Inferior parietal cortex (tissue), 1 donor: ENCODE measurements at regions not wholly inside any gene's neighbourhood (a gene's known extent, or its start where the extent isn't known, plus 50 kb on each side); places are given as distances from the start of the nearest gene placed in this dataset.

Experiments used
- DNase-seq: peaks from one replicate; pipeline ENCODE4 v3.0.0-alpha.2; 2016; ENCODE audit errors: extremely low spot score

DNA sequence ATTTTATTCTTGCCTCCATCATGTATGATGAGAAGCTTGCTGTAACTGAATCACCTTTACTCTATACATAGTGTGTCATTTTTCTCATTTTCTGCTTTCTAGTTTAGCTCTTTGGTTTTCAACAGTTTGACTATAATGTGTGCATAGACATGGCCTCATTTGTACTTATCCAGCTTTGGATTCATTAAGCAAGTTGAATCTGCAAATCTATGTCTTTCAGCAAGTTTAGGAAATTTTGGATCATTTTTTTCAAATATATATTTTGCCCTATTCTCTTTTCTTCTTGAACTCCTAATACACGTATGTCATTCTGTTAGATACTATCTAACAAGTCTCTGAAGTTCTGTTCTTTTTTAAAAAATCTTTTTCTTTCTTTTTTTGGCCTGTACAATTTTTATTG is 57.8 kb downstream of the PRLHR start:
- DNase-seq = no peak

GRCh38 chr10:118534136-118534535 is 61.3 kb downstream of the PRLHR start:
- no peak for DNase-seq

DNA sequence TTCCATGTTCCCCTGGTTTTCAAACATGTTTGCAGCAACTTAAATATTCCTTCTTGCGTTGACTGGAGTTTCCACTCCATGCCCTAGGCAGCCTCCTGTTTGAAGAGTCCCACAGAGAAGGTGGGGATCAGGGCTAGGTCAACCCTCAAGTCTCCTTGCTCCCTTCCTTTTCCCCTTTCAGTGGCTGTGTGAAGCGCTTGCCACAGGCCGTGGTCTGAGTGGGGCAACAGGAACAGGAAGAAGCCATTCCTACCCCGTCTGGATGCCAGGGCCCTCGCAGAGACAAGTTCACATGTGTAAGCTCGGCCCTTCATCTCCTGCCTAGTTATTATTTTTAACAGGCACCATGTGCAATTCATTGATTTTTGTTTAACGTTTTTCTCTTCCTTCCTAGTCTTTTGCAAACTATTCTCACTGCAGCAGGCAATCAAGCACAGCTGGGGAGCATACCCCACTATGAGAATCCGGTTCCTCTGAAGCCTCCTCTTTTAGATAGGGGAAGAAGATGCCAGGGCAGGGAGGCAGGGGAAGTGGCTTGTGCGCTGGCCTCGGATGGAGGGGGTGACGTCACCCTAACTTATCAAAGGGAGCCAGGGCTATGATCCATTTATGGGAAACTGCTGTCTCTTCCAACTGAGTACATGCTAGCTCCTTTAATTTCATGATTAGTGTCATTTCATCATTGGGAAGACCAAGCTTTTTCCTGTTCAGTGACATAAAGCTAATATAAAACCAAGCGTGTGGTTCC is 64.2 kb downstream of the PRLHR start:
- no peak for DNase-seq

GRCh38 chr10:118528426-118528825 is 67.0 kb downstream of the PRLHR start:
- DNase-seq = no peak

GRCh38 chr10:118523775-118524174 is 71.7 kb downstream of the PRLHR start:
- no peak for DNase-seq

- no peak for DNase-seq
These were observed 72.5 kb downstream of the PRLHR start for GRCh38 chr10:118522791-118523498.

GRCh38 chr10:118521415-118522117 is 73.9 kb downstream of the PRLHR start:
- DNase-seq = no peak

GRCh38 chr10:118520116-118520742 is 75.2 kb downstream of the PRLHR start:
- no peak for DNase-seq

DNA sequence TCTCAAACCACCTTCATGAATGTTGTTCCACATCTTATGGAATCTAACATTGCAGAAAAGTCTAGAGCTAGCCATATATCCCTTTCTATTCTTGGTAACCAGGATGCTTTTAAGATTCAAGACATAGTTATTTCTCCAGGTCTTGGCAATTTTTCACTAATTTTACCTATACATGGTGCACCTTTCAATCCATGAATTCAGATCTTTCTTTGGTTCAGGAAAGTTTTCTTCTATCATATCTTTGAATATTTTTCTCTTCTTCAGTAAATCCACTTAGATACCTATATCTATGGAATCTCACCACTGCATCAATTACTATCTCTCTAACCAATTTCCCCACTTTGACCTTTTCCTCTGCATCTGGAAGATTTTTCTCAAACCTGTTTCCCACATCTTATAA is 77.4 kb downstream of the PRLHR start:
- no peak for DNase-seq

GRCh38 chr10:118516716-118517115 is 78.7 kb downstream of the PRLHR start:
- DNase-seq = no peak

- no peak for DNase-seq
These were observed 82.3 kb downstream of the PRLHR start for GRCh38 chr10:118513174-118513573.

- no peak for DNase-seq
These were observed 83.7 kb downstream of the PRLHR start for GRCh38 chr10:118511711-118512110.

DNA sequence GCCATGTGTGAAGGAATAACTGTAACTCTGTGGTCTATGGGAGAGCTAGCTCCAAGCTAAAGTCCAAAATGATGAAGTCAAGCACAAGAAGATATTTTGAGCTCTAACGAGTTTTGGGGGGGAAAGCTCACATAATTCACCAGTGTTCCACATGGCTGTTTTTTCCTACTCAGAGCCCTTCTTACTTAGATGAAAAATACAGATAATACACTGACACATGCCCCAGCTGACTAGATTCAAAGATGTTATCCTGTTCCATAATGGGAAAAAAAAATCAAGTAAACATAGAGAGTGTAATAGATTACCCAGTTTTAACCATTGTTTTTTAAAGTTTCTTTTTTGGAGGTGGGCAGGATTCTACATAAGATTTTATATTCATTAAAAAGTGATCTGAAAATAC is 86.6 kb downstream of the PRLHR start:
- DNase-seq = no peak

DNA sequence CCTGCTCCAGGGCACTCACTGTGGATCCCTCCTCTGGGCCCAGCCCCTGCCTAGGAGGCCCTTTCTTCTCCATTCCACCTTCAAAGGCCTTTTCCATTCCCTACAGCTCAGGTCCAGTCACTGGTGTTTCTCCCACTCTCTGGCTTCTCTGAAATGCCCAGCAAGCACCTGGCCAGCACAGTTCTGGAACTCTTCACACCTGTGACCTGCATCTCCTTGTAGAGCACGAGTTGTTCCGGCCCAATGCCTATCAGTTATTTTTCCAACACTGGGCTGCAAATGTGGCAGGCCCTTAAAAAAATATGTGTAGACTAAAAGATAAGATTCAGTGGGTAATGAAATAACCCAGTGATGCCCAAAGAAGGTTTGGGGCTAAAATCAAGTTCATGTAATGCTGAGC is 87.1 kb downstream of the PRLHR start:
- DNase-seq = no peak

DNA sequence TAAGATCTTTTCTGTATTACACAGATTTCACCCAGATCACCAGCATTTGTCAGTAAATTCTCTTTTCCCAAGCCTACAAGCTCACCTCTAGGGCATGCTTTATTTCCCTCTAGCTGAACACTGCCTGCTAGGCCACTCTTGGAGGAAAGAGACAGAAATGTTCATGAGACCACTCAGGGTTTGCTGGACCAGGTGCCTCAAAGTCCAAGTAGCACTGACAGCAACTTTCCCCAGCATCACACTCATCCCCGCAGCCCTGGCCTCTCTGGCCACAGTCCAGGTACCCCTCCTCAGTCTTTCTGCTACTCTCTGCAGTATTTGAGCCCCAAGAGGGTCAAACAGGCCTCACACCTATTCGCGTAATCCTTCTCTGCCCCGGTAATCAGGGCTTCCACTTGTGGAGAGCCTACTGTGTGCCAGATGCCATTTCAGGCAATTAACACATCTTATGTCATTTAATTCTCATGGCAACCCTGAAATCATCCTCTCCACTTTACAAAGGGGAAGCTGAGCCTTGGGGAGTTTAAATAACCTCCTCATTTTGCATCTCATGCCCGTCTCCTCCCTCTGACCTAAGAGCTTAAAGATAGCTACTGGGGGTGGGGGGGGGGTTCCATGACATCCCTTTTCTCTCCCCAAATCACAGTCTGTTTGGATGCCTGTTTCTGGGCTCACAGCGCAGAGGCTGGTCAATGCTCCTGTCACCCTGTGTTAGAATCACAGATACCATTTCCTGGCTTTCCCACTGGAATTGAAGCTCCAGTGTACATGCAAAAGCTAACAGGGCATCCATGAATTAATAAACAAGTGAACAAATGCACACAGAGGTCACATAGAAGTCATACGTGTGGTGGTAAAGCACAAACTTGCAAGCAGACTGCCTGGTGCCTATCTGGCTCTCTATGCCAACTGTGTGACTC is 88.5 kb downstream of the PRLHR start:
- DNase-seq = no peak

GRCh38 chr10:118505363-118505762 is 90.1 kb downstream of the PRLHR start:
- no peak for DNase-seq

DNA sequence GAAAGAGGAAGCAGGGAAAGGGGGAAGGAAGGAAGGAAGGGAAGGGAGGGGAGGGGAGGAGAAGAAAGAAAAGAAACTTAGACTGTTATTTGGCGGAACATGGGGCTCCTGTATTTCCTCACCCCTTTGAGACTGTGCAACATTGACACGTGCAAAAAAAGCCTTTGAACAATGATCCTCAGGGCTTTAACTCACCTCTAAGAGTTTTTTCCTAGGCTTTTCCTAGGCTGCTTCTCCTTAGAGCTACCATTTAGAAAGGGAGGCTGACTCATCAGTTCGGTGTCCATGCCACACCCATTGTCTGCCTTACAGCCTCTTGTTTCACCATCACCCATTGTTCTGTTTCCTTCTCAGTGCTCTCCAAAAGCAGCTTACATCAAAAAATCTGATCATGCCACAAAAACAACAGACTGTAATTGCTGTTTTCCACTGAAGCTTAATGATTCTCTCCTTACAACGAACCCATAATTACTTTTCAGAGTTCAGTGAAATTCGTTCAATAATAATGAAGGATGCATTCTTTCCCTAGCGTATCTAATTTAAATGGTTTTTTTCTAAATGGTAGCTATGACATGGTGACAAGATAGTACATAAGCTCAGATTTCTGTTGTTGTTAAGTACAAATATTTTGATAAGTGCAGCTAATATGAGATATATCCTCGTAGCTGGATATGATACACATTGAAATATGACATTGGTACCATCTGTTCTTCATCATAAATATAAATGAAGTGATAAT is 90.8 kb downstream of the PRLHR start:
- DNase-seq = no peak

- no peak for DNase-seq
These were observed 91.4 kb downstream of the PRLHR start for GRCh38 chr10:118504044-118504443.

DNA sequence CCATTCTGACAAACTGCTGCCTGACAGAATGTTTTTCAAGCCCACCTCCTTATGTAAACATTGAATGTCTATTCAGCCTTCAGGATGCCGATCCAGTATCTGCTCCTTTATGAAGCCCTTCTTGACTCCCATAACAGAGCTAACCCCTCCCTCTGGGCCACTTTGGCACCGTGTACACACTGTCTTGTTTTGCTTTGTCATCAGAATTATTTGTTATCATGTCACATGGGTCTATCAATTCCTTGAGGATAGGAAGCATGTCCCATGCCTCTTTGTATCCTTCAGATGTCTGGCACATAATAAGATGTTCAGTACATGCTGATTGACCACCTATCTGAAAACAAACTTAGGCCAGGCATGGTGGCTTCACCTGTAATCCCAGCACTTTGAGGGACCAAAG is 92.3 kb downstream of the PRLHR start:
- no peak for DNase-seq

DNA sequence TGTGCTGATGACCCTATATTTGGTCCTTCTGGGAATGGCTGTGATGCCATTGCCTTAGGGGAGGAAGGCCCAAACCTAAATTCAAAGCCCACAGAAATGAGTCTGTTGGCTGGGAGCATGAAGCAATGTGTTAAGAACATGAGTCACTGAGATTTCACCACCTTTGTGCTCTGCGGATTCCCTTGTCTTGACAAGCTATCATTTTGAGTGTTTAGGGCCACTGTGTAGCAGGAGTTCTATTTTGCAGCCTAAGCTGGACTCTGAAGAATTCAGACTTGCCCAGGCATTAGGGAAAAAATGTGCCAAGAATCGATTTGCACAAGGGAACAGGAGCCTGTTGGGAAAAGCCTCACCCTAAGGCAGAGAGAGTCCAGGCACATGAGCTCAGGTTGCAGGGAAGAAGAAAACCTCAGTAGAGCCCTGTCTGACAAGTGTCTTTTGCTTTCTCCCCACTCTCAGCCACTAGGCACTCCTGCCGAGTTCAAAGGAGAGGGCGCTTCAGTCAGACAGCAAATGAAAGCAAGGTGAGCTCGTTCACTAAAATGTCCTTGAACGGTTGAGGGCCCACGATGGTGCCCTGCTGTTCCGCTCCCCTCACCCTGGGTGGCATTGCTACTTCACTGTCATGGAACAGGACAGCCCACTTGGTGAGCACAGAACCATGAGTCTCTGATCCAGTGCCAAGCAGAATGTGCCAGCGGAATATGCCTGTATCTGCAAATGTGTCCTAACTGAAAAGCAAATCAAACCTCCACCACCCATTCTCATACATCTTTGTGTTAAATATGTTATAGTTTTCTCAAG is 93.6 kb downstream of the PRLHR start:
- no peak for DNase-seq
